ENCODE measurements at regions not wholly inside any gene's neighbourhood (a gene's known extent, or its start where the extent isn't known, plus 50 kb on each side); places are given as distances from the start of the nearest gene placed in this dataset.
"Not testable (repeated sequence)": the region's sequence is repeated elsewhere in the genome, so short reads cannot be mapped to it uniquely, and the experiment has no call there.

DNA sequence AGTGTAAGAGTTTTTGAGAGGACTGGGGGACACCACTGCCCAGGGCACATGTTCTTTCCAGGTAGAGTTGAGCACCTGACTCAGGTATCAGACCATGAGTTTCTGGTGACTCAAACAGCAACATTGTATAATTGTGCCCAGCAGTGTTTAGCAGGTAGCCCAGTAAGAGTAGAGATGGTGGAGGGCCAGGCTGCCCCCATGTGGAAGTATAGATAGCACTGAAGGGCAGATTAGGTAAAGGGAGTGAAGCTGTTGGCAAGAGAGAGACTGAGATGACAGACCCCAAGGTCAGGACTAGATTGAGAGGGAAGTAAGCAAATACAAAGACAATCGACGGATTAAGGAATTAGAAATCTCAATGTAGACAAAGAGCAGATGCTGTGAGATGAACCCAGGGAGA is 74.6 kb downstream of the TRIM42 start:
- DNase-seq, result no peak

DNA sequence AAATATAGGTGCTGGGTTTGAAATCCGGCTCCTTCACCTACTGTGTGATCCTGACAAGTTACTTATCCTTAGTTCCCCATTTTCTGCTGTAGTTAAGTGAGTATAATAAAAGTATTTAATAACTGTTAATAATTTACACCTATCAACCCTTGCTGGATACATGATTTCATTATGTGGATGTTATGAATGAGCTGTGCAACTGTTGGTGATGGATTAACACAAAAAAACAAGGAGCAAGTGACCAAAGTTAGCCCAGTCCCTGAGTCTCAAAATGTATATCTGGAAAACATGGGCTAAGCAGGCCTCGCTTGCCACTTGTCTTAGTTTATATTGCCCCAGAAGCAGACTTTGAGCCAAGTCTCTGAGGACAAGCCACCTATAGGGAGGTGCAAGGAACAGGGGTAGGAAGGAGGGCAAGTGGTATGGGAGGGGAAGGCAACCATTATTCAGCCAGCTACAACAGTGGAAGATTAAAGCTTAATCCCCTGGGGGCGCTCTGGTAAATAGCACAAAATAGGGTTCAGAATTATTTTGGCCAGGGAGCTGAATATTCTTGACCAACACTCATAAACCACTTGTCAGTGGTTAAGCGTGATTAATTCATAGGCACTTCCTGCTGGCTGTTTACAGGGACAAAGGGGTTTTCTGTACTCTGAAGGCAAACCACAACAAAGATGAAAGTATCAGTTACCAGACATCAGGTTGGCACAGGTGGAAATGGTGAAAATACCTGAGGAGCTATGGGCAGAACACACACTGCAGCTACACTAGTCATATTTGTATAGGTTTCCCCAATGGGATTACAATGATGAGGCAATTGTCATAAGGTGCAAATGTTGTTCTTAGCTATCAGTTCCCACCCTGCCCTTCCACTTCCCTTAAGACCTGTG is 76.2 kb downstream of the TRIM42 start:
- DNase-seq, result no peak

GRCh38 chr3:140754936-140755335 is 77.1 kb downstream of the TRIM42 start:
- DNase-seq, result no peak

DNA sequence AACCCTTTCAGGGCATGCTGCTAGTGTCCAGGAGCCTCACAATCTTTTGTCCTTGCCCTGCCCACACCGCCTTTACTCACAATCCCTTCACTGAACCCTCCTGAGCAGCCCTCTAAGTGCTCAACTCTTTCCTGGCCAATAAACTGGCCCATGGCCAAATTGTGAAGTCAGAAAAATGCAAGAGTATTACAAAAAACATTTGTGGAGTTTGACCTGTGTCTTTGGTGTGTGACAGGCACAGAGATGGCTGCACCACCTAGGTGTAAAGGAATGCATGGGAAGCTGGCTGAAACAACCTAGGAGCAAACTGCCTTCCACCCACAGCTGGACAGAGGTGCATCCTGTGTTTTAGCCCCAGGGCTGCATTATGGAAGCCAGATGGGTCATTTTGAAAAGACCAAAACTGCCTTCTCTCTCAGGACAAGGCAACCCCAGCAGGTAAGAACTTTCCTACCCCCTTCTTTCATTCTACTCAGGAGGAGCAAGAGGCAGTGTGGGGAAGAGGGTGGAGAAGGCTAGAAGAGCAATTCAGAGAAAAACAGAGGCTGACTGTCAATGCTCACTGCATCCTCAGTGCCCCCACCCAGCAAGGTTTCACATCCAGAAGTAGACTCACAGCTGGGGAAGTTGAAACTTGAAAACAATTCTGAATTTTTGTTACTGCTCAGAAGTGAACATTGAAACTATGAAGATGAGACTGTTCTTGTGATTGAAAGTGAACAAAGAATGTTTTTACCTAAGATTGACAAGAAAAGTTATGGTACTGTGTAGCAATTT is 78.6 kb downstream of the TRIM42 start:
- no peak for DNase-seq

GRCh38 chr3:140758791-140759444 is 81.1 kb downstream of the TRIM42 start:
- DNase-seq, result no peak

GRCh38 chr3:140760324-140761075 is 82.6 kb downstream of the TRIM42 start:
- no peak for DNase-seq

DNA sequence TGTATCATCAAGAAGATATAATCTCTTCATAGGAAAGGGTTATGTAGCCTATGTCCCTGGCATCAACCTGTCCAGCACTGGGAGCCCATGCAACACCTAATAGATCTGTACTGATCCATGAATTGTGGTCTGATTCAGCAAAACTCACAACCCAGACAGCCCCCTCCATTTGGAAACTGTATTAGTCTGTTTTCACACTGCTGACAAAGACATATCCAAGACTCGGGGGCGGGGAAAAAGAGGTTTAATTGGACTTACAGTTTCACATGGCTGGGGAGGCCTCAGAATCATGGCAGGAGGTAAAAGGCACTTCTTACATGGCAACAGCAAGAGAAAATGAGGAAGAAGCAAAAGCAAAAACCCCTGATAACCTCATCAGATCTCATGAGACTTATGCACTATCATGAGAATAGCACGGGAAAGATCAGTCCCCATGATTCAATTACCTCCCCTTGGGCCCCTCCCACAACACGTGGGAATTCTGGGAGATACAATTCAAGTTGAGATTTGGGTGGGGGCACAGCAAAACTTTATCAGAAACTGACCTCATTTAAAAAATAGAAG is 83.3 kb downstream of the TRIM42 start:
- DNase-seq, result no peak

DNA sequence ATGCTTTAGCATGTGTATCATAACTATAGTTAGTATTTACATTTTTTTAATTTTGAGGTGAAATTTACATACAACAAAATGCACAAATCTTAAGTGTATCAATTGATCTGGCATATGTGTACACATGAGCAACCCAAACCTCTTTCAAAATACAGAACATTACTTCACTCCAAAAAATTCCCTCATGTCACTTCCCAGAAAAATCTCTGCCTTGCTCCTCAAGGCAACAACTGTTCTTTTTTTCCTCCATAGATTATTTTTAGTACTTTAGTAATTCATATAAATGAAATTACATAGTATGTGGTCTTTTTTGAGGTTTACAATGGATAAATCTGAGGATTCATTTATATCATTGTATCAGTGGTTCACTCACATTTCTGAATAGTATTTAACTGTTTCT is 84.9 kb downstream of the TRIM42 start:
- DNase-seq, result no peak

DNA sequence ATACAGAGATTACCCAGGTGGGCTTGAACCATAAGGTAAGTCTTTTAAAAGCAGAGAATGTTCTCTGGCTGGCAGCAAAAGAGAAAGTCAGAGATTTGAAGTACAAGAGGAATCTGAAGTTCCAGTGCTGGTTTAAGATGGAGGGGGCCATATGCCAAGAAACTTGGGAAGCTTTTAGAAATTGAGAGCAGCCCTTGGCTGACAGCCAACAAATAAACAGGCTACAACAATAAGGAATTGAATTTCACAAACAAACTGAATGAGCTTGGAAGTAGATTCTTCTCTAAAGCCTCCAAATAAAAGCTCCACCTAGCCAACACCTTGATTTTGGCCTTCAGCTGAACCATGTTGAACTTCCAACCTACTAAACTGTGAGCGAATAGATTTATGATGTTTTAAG is 85.7 kb downstream of the TRIM42 start:
- no peak for DNase-seq

GRCh38 chr3:140765246-140765645 is 87.4 kb downstream of the TRIM42 start:
- DNase-seq, result no peak

- DNase-seq, result no peak
Measured at GRCh38 chr3:140766465-140766864, 88.6 kb downstream of the TRIM42 start.

DNA sequence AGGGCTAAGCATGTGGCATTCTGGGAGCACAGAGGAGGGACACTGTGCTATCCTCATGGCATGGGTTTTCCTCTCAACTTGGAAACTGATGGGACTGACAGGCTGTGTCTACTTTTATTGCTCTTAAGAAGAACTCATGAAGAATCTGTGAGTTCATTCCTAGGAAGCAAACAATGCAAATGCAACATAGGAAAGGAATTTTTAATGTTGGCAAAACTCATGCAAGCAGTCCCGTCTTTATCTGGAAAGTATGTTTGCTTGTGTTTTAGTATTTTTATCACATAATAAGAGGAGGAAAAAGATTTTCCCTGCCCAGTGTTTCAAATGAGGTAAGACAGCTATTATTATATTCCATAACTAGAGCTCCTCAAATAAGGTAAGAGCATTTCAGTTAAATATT is 89.7 kb downstream of the TRIM42 start:
- no peak for DNase-seq

- DNase-seq, result no peak
Measured at GRCh38 chr3:140768941-140769340, 91.1 kb downstream of the TRIM42 start.

- no peak for DNase-seq
Measured at GRCh38 chr3:140769951-140770350, 92.1 kb downstream of the TRIM42 start.

DNA sequence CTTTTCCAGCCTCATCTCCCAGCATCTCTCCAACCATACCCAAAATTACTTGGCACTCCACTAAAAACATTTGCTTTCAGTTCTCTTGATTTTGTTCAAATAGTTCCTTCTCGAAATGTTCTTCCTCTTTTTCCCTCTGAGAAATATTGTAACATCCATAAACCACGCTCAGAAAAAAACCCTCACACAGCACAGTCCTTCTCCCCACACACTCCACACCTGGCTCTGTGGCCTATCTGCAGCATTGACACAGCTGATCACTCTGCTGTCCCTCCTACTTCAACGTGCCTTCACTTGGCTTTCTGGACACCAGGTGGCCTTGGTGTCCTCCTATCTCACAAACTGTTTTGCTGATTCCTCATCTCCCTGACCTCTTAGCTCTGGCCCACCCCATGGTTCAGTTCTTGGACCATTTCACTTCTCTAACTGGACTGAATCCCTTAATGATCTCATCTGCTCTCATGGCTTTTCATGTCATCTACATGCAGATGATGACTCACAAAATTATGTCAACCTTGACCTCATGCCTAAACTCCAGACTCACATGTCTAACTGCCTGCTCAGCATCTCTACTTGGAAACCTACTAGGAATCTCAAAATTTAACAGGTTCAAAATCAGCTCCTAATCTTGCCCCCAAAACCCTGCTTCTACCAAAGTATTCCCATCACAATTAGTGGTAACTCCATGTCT is 93.3 kb downstream of the TRIM42 start:
- DNase-seq, result no peak

DNA sequence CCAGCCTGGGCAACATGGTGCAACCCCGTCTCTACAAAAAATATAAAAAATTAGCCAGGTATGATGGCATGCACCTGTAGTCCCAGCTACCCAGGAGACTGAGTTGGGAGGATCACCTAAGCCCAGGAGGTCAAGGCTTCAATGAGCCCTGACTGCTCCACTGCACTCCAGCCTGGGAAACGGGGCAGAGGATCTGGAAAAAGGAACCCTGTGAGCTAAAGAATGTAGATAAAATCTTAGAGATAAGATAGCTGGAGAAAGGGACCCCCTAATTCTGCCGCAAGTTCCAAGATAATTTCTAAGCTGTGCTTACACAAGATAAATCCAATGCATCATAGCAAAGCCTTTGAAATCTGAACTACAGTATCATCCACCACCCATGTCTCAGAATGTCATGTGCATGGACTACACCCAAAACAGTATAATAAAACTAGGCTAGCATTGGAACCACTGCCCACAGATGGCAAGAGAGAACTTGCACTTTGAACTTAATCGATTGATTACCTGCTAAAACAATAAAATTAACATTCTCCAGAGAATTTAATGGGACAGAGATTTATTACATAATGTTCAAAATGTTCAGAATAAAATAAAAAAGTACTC is 99.9 kb downstream of the TRIM42 start:
- no peak for DNase-seq

GRCh38 chr3:140791368-140791767 is 113.5 kb downstream of the TRIM42 start:
- DNase-seq, result no peak

DNA sequence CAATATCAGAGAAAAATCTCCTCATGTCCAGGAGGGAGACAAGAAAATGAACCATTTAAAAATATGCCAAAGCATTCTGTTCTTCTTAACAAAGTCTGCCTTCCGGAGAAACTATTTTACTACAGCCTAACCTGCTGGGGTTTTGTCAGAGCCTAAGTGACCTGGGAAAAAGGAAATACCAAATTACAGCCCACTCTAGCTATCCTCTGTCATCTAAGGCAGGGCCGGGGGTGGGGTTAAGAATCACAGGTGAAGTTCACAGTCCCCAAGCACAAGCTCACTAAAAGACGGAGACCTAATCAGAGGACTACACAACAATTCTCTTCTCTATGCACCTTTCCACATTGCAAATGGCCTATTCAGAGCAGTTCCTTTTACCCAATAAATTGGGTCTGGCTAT is 116.6 kb downstream of the TRIM42 start:
- no peak for DNase-seq

- not testable (repeated sequence) for DNase-seq
Measured at GRCh38 chr3:140802898-140803297, 125.0 kb downstream of the TRIM42 start.

GRCh38 chr3:140809316-140809715 is 131.5 kb downstream of the TRIM42 start:
- DNase-seq, result no peak

- no peak for DNase-seq
Measured at GRCh38 chr3:140816372-140817195, 125.1 kb upstream of the SLC25A36 start.

Measured in NCI-H1417 treated with DMSO at 0.1 percent for 48 hours (cell line).